Thyroid gland (tissue), 4 donors: ENCODE measurements at regions not wholly inside any gene's neighbourhood (a gene's known extent, or its start where the extent isn't known, plus 50 kb on each side); places are given as distances from the start of the nearest gene placed in this dataset.

ENCODE experiments used
- DNase-seq, 2 donors: peaks; one replicate each; pipeline ENCODE4 v3.0.0-alpha.2; 2019
- H3K27ac ChIP-seq, 3 donors: fragments of 200-600 bp; sonication (generic); 1 replicate in 2 of 3; 2 replicates in 1 of 3; pipeline ENCODE4 v1.5.1; 2016 to 2019; ENCODE audit warnings: mild to moderate bottlenecking in 1 of 3, moderate library complexity in 1 of 3
- H3K27me3 ChIP-seq: fragments of 200-600 bp; sonication (generic); one replicate; pipeline ENCODE4 v1.5.1; 2019
- H3K36me3 ChIP-seq, 2 donors: fragments of 200-600 bp; sonication (generic); one replicate each; pipeline ENCODE4 v1.5.1; 2016 to 2019
- H3K4me1 ChIP-seq, 2 donors: fragments of 200-600 bp; sonication (generic); one replicate each; pipeline ENCODE4 v1.5.1; 2017 to 2019
- H3K4me3 ChIP-seq, 3 donors: fragments of 200-600 bp; sonication (generic); replicated peaks in 1 of 3; 1 replicate in 2 of 3; 2 replicates in 1 of 3; pipeline ENCODE4 v1.5.1; 2016; ENCODE audit warnings: mild to moderate bottlenecking in 1 of 3
- H3K9me3 ChIP-seq: fragments of 200-600 bp; sonication (generic); one replicate; pipeline ENCODE4 v1.5.1; 2017
- POLR2A ChIP-seq, 2 donors: fragments of 450-650 bp; IDR thresholded peaks; one replicate each; pipeline ENCODE4 v1.6.1; 2017; ENCODE audit warnings: antibody characterized with exemption in 2 of 2, mild to moderate bottlenecking in 2 of 2, moderate library complexity in 1 of 2
- WGBS, 2 donors: methylation state at CpG; one replicate each; pipeline ENCODE4 v1.1.5; 2017; 5-methylcytosine and 5-hydroxymethylcytosine counted together
- intact Hi-C: fragments of 100-400 bp; cut with DNase I; formaldehyde crosslinking; loops from one replicate; pipeline ENCODE4 v1.15.1; 2023
- TF ChIP-seq, protein P1 (sequence below), 6 experiments: fragments of 200-600 bp in 3 of 6; fragments of 450-650 bp in 3 of 6; sonication (generic) in 3 of 6; IDR thresholded peaks; one replicate each; pipeline ENCODE4 v1.5.1; 2016 to 2019; ENCODE audit warnings: antibody characterized with exemption in 6 of 6, mild to moderate bottlenecking in 2 of 6, inconsistent platforms in 1 of 6, moderate library complexity in 1 of 6

DNA sequence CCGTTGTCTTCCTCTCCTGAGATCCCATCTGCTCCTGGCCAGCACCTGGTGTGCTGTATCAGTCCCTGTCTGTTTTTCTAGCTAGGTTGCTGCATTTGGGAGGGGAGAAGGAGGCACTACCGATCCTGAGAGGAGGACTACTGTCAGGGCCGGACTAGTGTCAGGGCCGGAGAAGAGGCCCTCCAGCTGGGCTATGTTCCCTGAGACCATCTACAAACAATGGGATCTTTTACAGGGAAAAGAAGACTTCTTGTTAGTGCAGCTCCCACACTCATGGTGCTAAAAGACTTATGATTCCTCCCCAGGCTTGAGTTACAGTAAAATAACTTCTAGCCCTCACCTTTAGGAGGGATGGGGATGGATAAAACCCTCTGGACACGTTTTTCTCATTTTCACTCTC lies 141.0 kb upstream of the TNR start:
- H3K36me3 ChIP-seq, result no peaks in the 10 kb centered on the region
- no peaks in the 10 kb centered on the region for H3K27me3 ChIP-seq
- no peaks in the 10 kb centered on the region for H3K9me3 ChIP-seq
- no peak for TF ChIP-seq POLR2A (IDR thresholded peaks at IDR 0.05)
- TF ChIP-seq, protein P1, sequence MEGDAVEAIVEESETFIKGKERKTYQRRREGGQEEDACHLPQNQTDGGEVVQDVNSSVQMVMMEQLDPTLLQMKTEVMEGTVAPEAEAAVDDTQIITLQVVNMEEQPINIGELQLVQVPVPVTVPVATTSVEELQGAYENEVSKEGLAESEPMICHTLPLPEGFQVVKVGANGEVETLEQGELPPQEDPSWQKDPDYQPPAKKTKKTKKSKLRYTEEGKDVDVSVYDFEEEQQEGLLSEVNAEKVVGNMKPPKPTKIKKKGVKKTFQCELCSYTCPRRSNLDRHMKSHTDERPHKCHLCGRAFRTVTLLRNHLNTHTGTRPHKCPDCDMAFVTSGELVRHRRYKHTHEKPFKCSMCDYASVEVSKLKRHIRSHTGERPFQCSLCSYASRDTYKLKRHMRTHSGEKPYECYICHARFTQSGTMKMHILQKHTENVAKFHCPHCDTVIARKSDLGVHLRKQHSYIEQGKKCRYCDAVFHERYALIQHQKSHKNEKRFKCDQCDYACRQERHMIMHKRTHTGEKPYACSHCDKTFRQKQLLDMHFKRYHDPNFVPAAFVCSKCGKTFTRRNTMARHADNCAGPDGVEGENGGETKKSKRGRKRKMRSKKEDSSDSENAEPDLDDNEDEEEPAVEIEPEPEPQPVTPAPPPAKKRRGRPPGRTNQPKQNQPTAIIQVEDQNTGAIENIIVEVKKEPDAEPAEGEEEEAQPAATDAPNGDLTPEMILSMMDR (IDR thresholded peaks at IDR 0.05), result no peak
- no peak for DNase-seq
- no peak overlapping the region for H3K27ac ChIP-seq
- no peak overlapping the region for H3K4me3 ChIP-seq
- intact Hi-C loops, result no loop called here
- WGBS, 2 donors, result 24 to 59% methylated on average over 5 of the region's 5 CpGs
- H3K4me1 ChIP-seq, result no peaks in the 10 kb centered on the region

DNA sequence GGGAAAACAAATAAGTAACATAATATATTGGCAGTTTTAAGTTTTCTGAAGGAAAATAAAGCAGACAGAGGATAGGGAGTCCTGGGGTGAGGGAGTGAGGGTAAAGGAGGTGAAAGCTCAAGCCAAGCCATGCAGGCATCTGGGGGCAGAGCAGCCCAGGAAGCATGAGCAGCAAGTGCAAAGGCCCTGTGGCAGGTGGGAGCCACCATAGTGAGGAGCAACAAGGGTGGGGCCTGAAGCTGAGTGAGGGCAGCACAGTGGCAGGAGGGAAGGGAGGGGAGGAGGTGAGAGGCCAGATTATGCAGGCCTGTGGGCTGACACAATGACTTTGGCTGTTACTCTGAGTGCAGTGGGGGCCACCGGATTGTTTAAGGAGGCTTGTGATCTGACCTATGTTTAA lies 138.8 kb upstream of the TNR start:
- WGBS, 2 donors, result 67 to 95% methylated on average over 1 of the region's 1 CpG
- no peaks in the 10 kb centered on the region for H3K9me3 ChIP-seq
- no peak for DNase-seq
- no peaks in the 10 kb centered on the region for H3K27me3 ChIP-seq
- intact Hi-C loops, result no loop called here
- TF ChIP-seq POLR2A (IDR thresholded peaks at IDR 0.05), result no peak
- TF ChIP-seq, protein P1 (IDR thresholded peaks at IDR 0.05), result no peak
- no peak overlapping the region for H3K27ac ChIP-seq
- no peaks in the 10 kb centered on the region for H3K4me1 ChIP-seq
- no peaks in the 10 kb centered on the region for H3K36me3 ChIP-seq
- H3K4me3 ChIP-seq, result no peak overlapping the region

DNA sequence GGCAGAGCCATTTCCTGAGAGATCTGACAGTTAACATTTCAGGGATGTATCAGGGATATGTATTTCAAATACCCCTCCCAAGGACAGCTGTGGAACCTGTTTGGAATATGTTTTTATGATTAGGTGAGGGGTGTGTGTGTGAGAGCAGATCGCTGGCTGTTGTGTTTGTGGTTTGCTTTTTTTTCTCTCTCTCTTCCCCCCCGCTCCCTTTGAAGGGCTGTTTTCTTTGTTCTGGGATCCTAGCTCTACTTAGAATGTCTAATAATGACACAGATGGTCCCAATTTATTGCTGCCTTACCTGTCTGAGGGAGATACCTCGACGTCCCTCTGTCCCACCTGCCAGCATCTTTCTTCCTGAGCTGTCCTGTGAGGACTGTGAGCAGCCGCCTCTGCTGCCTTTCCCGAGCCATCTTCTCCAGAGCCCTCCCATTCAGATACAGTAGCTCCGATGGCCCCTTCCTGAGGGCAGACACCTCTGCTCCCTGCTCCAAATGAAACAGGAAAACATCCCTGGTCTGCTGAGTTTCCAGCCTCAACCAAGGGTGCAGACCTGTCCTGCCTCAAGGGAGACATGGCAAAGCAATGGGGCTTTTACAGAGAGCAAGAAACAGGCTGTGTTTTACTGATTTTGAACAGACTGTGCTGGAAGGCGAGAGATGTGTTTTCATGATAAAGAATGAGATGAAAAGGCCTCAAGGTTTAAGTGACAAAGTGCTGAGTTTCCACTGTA lies 138.0 kb upstream of the TNR start:
- no peak for TF ChIP-seq POLR2A (IDR thresholded peaks at IDR 0.05)
- TF ChIP-seq, protein P1 (IDR thresholded peaks at IDR 0.05), result no peak
- 37 to 47% methylated on average over 8 of the region's 8 CpGs for WGBS, 2 donors
- no peaks in the 10 kb centered on the region for H3K36me3 ChIP-seq
- intact Hi-C loops, result no loop called here
- no peak for DNase-seq
- H3K27ac ChIP-seq, result no peak overlapping the region
- H3K27me3 ChIP-seq, result no peaks in the 10 kb centered on the region
- no peaks in the 10 kb centered on the region for H3K4me1 ChIP-seq
- H3K9me3 ChIP-seq, result no peaks in the 10 kb centered on the region
- H3K4me3 ChIP-seq, result no peak overlapping the region

DNA sequence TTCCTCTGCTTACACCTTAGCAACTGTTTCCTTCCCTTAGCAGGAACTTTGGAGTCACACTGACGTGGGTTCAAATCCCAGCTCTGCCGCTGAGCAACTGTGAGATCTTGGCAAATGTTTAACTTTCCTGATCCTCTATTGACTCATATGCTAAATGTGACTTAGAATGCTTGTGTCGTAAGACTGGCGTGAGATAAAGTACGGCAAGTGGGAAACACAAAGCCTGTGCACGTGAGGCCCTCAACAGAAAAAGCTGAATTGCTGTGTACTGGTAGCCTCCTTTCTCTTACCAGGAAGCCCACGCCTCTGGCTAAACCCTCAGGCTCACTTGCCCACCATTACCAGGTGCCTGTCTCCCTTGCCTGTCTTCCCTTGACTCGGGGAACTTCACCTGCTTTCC lies 135.4 kb upstream of the TNR start:
- no peaks in the 10 kb centered on the region for H3K4me1 ChIP-seq
- no peaks in the 10 kb centered on the region for H3K27me3 ChIP-seq
- H3K9me3 ChIP-seq, result no peaks in the 10 kb centered on the region
- intact Hi-C loops, result no loop called here
- no peak overlapping the region for H3K4me3 ChIP-seq
- WGBS, 2 donors, result 78 to 84% methylated on average over 8 of the region's 8 CpGs
- TF ChIP-seq, protein P1 (IDR thresholded peaks at IDR 0.05), result no peak
- no peak for TF ChIP-seq POLR2A (IDR thresholded peaks at IDR 0.05)
- H3K27ac ChIP-seq, result no peak overlapping the region
- H3K36me3 ChIP-seq, result no peaks in the 10 kb centered on the region
- no peak for DNase-seq

DNA sequence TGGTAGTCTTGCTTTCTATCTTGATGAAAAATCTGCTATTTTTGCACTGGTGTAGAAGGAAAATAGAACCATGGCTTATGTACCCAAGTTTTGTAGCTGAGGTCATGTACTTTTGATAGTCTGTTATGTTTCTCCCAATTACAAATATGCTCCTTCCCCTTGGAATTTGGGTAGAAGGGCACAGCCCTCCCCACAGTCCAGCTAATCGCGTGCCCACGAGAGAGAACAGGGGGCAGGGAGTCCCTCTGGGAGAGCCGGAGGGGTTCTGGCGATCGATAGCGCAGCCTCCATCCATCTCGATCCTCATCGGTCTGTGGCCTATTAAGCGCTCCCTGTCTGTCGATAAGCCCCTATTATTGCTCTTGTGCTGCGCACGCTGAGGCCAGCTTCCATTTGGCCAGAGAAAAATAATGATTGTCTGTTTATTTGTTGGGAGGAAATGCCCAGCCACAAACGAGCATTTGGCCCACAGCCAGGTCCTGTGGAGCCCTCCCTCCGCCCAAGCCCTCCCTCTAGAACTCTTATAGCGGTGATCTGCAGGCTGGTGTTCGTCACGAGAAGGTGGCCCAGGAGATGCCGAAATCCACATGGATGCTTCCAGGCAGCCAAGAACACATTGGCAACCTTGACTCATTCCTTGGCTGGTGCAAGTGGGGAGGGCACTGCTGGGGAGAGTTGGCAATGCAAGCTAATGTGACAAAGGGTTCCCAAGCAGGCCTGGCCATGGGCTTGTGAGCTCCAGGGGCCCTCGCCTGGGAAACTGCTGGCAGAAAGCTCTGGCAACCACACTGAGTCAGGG lies 134.7 kb upstream of the TNR start:
- H3K4me1 ChIP-seq, result no peaks in the 10 kb centered on the region
- no peak for DNase-seq
- H3K9me3 ChIP-seq, result no peaks in the 10 kb centered on the region
- WGBS, 2 donors, result 82 to 87% methylated on average over 19 to 20 of the region's 20 CpGs
- intact Hi-C loops, result no loop called here
- H3K27me3 ChIP-seq, result no peaks in the 10 kb centered on the region
- TF ChIP-seq, protein P1 (IDR thresholded peaks at IDR 0.05), result no peak
- no peak for TF ChIP-seq POLR2A (IDR thresholded peaks at IDR 0.05)
- no peak overlapping the region for H3K27ac ChIP-seq
- no peak overlapping the region for H3K4me3 ChIP-seq
- H3K36me3 ChIP-seq, result no peaks in the 10 kb centered on the region
